Fibroblast of lung (primary cell): ENCODE measurements at regions not wholly inside any gene's neighbourhood (a gene's known extent, or its start where the extent isn't known, plus 50 kb on each side); places are given as distances from the start of the nearest gene placed in this dataset.

Experiments
- DNase-seq, 2 donors: peaks; one replicate each; pipeline versions ENCODE4 v3.0.0 to v3.0.0-alpha.2; 2010; ENCODE audit warnings: low read depth in 2 of 2
- H2AFZ ChIP-seq: 2 replicates; pipeline ENCODE4 v1.5.1; 2012; ENCODE audit warnings: low read length, control low read depth, inconsistent platforms
- H3K27ac ChIP-seq: 2 replicates; pipeline ENCODE4 v1.5.1; 2011; ENCODE audit warnings: low read length, control low read depth; ENCODE audit not compliant: insufficient read depth
- H3K27me3 ChIP-seq: 2 replicates; pipeline ENCODE4 v1.5.1; 2011; ENCODE audit warnings: mild to moderate bottlenecking, low read length; ENCODE audit not compliant: control insufficient read depth, insufficient read depth
- H3K36me3 ChIP-seq: 2 replicates; pipeline ENCODE4 v1.5.1; 2011; ENCODE audit warnings: low read length; ENCODE audit not compliant: control insufficient read depth, insufficient read depth
- H3K4me1 ChIP-seq: 2 replicates; pipeline ENCODE4 v1.5.1; 2011; ENCODE audit warnings: low read length; ENCODE audit not compliant: control insufficient read depth, insufficient read depth; ENCODE audit errors: extremely low read depth
- H3K4me2 ChIP-seq: 2 replicates; pipeline ENCODE4 v1.5.1; 2011; ENCODE audit warnings: low read length, control low read depth; ENCODE audit not compliant: insufficient read depth; ENCODE audit errors: extremely low read depth
- H3K4me3 ChIP-seq, 4 experiments: fragments of 200-600 bp in 1 of 4; sonication (generic) in 1 of 4; replicated peaks in 1 of 4; 2 replicates each; pipeline ENCODE4 v1.5.1; 2011 to 2016; ENCODE audit warnings: low read length in 4 of 4, low read depth in 3 of 4, mild to moderate bottlenecking in 3 of 4, control low read depth in 2 of 4, inconsistent platforms in 1 of 4, mixed read lengths in 1 of 4; ENCODE audit not compliant: insufficient read depth in 1 of 4; ENCODE audit errors: control extremely low read depth in 1 of 4
- H3K79me2 ChIP-seq: 2 replicates; pipeline ENCODE4 v1.5.1; 2012; ENCODE audit warnings: mild to moderate bottlenecking, low read length, inconsistent platforms; ENCODE audit not compliant: control insufficient read depth, insufficient read depth
- H3K9ac ChIP-seq: 2 replicates; pipeline ENCODE4 v1.5.1; 2011; ENCODE audit warnings: mild to moderate bottlenecking, low read length, control low read depth; ENCODE audit not compliant: insufficient read depth
- H3K9me3 ChIP-seq: 2 replicates; pipeline ENCODE4 v1.5.1; 2012; ENCODE audit warnings: low read depth, low read length; ENCODE audit not compliant: control insufficient read depth, insufficient read depth
- H4K20me1 ChIP-seq: 2 replicates; pipeline ENCODE4 v1.5.1; 2011; ENCODE audit warnings: low read length; ENCODE audit not compliant: control insufficient read depth, insufficient read depth; ENCODE audit errors: extremely low read depth
- CTCF ChIP-seq, 2 donors: IDR thresholded peaks in 1 of 2; conservative IDR thresholded peaks in 1 of 2; 1 replicate in 1 of 2; 2 replicates in 1 of 2; pipeline ENCODE4 v1.5.1; 2011 to 2012; ENCODE audit warnings: low read length in 2 of 2, control low read depth in 1 of 2, inconsistent platforms in 1 of 2, low read depth in 1 of 2, mild to moderate bottlenecking in 1 of 2
- EZH2 ChIP-seq: IDR thresholded peaks from 2 replicates; pipeline ENCODE4 v1.5.1; 2012; ENCODE audit warnings: low read length, control low read depth, mild to moderate bottlenecking; ENCODE audit errors: missing control alignments

GRCh38 chr5:79849486-79850315, 141.4 kb downstream of the MTX3 start:
- TF ChIP-seq EZH2 (no peak), CTCF (conservative IDR thresholded peaks at IDR 0.05 in 1 of 2, IDR thresholded peaks at IDR 0.05 in 1 of 2; ENCODE audit: low read depth in 1 of 2, low read length in 2 of 2) (no peak)
- H3K36me3 ChIP-seq, result no peaks in the 10 kb centered on the region
- H3K4me2 ChIP-seq, result no peak overlapping the region
- H3K9me3 ChIP-seq, result no peaks in the 10 kb centered on the region
- no peak overlapping the region for H3K9ac ChIP-seq
- peaks cover 2% of the 10 kb centered on the region for H3K4me1 ChIP-seq
- DNase-seq, result no peak
- H2AFZ ChIP-seq, result no peak overlapping the region
- no peak overlapping the region for H3K4me3 ChIP-seq
- no peak overlapping the region for H3K27ac ChIP-seq
- H4K20me1 ChIP-seq, result no peaks in the 10 kb centered on the region
- no peaks in the 10 kb centered on the region for H3K27me3 ChIP-seq
- no peaks in the 10 kb centered on the region for H3K79me2 ChIP-seq
